PFSK-1 (cell line): ENCODE measurements at regions not wholly inside any gene's neighbourhood (a gene's known extent, or its start where the extent isn't known, plus 50 kb on each side); places are given as distances from the start of the nearest gene placed in this dataset.

Source experiments
- FOXP2 ChIP-seq: optimal IDR thresholded peaks from 2 replicates; pipeline ENCODE3; 2011; ENCODE audit warnings: borderline replicate concordance, control low read depth, inconsistent platforms; ENCODE audit not compliant: insufficient read depth; ENCODE audit errors: extremely low read length, extremely low read depth
- POLR2AphosphoS5 ChIP-seq: IDR thresholded peaks from 2 replicates; pipeline ENCODE4 v1.6.1; 2012; ENCODE audit warnings: low read depth, mild to moderate bottlenecking, control low read depth, low read length, moderate library complexity
- REST ChIP-seq, 2 experiments: IDR thresholded peaks; 2 replicates each; pipeline versions ENCODE4 v1.6.1 to v1.8.0; 2011 to 2012; ENCODE audit warnings: low read depth in 2 of 2, low read length in 2 of 2, control low read depth in 1 of 2, inconsistent platforms in 1 of 2, mild to moderate bottlenecking in 1 of 2, moderate library complexity in 1 of 2; ENCODE audit not compliant: insufficient read depth in 1 of 2
- SIN3A ChIP-seq: IDR thresholded peaks from 2 replicates; pipeline ENCODE4 v1.6.1; 2012; ENCODE audit warnings: mild to moderate bottlenecking, low read length, moderate library complexity, borderline replicate concordance; ENCODE audit not compliant: insufficient read depth
- TAF1 ChIP-seq: IDR thresholded peaks from 2 replicates; pipeline ENCODE4 v1.6.1; 2012; ENCODE audit warnings: low read length, control low read depth, borderline replicate concordance; ENCODE audit not compliant: insufficient read depth

- TF ChIP-seq REST (IDR thresholded peaks at IDR 0.05; ENCODE audit: insufficient read depth in 1 of 2, low read depth in 2 of 2, low read length in 2 of 2) (no peak), SIN3A (no peak), TAF1 (no peak), FOXP2 (no peak), POLR2AphosphoS5 (no peak)
Observed at GRCh38 chrX:40201329-40201885, 103.6 kb upstream of the BCOR start.

- TF ChIP-seq SIN3A (no peak), POLR2AphosphoS5 (no peak), TAF1 (no peak), FOXP2 (no peak), REST (IDR thresholded peaks at IDR 0.05; ENCODE audit: insufficient read depth in 1 of 2, low read depth in 2 of 2, low read length in 2 of 2) (no peak)
Observed at GRCh38 chrX:40199704-40200103, 101.9 kb upstream of the BCOR start.

- TF ChIP-seq SIN3A, result no peak
- TF ChIP-seq FOXP2, result no peak
- TF ChIP-seq TAF1, result no peak
- TF ChIP-seq REST (IDR thresholded peaks at IDR 0.05; ENCODE audit: insufficient read depth in 1 of 2, low read depth in 2 of 2, low read length in 2 of 2), result no peak
- TF ChIP-seq POLR2AphosphoS5, result no peak
Observed at GRCh38 chrX:40197071-40197470, 99.3 kb upstream of the BCOR start.

- TF ChIP-seq REST (IDR thresholded peaks at IDR 0.05; ENCODE audit: insufficient read depth in 1 of 2, low read depth in 2 of 2, low read length in 2 of 2) (0 out of 4 replicates have a peak, but pooled peaks of 1 of the 2 experiments have one; percentile 12), TAF1 (no peak)
Observed at GRCh38 chrX:40195368-40195767, 97.6 kb upstream of the BCOR start.

GRCh38 chrX:40192196-40192595, 94.4 kb upstream of the BCOR start:
- TF ChIP-seq POLR2AphosphoS5 (no peak), SIN3A (no peak), REST (IDR thresholded peaks at IDR 0.05; ENCODE audit: insufficient read depth in 1 of 2, low read depth in 2 of 2, low read length in 2 of 2) (no peak), FOXP2 (no peak), TAF1 (no peak)
